ENCODE measurements at regions not wholly inside any gene's neighbourhood (a gene's known extent, or its start where the extent isn't known, plus 50 kb on each side); places are given as distances from the start of the nearest gene placed in this dataset.
A peak's percentile ranks its signal among the peaks of the same experiment; 100 is the strongest.

DNA sequence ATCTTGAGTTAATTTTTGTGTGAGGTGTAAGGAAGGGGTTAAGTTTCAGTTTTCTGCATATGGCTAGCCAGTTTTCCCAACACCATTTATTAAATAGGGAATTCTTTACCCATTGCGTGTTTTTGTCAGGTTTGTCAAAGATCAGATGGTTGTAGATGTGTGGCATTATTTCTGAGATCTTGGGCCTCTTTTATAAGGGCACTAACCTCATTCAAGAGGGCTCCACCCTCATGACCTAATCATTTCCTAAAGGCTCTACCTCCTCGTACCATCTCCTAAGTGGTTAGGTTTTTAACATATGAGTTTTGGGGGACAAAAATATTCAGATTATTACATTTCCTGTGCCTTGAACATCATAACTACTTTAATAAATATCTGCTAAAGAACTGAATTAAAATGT, 510.9 kb downstream of the UTRN start:
- DNase-seq: no peak

DNA sequence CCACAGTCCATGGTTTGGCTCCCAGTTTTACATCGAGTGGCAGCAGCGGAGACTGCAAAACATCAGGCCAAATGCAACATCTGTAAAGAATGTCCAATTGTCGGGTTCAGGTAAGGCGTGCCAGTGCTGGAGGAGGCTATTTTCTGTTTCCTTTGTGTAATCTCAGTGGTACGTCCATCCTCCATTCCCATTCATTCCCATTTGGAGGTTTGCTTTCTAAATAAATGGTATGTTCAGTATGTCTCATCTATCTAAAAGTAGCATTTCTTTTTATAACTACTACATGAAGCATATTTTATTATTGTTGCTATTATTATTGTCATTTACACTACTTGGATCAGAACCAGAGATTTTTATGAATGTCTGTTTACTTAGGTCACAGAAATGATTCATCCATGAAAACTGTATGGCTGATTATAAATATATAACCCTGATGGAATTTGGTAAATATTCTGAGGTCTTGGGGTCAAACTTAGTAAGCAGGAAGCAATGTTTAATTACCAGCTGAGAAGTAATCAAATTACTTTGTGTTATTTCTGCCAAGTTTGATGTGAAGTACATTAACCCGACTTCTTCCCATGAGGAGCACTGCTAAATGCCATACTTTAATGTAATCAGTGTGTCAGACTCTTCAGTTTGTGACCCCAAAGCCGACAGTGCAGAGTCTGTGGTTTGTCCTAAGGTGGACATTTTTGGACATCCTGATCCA, 512.9 kb downstream of the UTRN start:
- no peak for DNase-seq

DNA sequence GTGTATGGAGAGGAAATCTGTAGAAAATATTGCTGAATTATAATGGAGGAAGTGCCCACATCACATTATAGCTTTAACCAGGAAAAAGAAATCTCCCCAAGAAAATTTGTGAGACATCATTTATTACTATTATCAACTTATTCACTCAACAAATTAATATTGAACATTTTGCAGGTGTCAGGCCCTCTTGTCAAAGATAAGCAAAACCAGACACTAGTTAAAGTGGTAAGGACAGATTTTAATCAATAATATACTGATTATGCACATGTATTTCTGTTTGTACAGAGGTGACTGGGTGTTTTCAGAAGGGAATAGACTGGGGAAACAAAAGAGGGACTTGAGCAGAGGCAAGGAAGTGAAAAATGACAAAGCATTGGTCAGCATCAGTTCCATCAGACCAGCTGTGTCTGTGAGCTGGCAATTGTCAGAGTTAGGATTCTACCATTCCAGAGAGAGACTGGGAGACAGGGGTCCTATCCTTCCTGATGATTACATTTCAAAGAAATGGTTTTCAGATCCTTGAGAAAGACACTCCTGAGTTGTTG, 519.2 kb downstream of the UTRN start:
- DNase-seq: no peak

DNA sequence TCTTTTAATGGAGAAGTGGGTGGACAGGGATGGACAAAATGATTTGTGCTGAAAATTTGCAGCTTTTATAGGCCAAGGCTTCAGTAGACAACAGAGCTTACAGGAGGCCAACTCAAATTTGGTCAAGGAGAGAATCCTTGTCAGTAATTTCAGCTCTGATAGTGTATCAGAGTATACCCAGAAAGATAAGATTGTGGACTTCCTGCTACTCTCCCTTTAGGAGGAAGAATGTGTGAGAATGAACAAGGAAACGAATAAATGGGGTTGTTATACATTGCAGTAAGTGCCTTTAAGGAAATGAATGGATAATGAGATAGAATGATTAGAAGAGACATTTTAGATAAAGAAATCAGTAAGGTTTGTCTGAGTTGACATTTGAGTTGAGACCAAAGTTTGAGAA, 519.9 kb downstream of the UTRN start:
- DNase-seq: no peak

DNA sequence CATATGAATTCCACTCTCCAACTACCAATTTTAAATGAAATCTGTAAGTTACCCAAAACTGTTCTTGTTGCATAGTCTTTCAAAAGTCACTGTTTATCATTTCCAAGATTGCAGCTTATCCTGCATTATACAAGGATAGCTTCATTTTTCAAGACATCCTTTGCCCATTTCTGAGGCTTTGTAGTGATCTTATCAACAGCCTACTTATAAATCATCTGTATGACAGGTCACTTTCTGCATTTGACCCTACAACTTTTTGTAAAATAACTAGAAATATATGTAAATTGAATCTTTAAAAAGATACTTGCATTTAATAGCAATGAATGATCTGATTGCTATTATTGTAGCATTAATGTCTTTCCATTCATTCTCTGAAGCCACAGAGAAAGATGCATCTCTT, 521.1 kb downstream of the UTRN start:
- DNase-seq: no peak

DNA sequence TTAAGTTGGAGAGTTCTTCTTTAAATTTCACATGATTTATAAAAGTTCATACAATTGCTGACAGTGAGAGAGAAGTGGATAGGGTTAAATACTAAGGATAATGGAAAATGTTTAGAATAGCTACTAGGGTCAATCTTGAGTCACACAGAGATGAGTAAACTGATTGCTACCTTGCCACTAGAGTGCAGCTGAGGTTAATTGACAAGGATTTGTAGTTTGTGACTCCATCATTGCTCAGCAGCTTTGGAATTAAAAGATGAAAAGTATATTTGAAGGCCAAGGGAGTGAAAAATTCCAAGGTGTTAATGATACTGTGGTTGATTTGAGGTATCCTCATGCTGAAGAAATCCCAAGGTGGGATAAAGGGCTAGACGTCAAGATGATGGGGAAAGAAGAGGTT, 524.0 kb downstream of the UTRN start:
- DNase-seq: no peak

DNA sequence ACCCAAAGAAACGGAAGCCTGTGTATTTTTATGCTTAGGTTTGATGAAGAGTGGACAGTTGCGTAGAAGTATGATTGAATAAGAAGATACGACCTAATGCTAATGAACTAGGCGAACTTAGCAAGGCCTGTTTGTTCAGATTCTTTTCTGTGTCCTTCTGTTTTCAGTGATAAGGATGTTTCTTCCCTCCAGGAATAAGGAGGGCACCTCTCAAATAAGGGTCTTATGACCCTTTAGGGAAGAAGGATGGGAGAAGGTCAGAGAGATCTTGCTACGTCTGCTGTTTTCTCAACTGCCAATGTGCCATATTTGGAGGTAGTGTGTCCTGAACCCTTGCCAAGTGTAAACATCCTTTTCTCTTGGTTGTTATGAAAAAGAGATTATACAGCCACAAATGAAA, 524.8 kb downstream of the UTRN start:
- no peak for DNase-seq

DNA sequence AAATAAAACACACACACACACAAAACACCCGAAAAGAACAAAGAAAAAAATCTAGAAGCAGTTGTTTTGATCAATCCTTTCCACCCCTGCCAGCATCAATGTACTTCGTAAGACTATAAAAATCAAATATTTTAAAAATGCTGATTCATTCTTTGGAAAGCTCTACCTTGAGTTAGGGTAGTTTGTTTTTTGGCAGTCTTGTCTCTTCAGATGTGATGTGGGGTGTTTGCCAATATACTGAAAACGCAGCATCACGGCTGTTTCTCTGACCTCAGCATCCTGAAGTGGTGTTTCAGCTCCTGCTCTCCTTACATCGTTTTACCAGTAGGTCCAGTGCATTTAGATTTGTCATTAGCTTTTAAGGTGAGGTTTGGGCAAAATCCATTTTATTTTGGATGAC, 526.0 kb downstream of the UTRN start:
- DNase-seq: no peak

DNA sequence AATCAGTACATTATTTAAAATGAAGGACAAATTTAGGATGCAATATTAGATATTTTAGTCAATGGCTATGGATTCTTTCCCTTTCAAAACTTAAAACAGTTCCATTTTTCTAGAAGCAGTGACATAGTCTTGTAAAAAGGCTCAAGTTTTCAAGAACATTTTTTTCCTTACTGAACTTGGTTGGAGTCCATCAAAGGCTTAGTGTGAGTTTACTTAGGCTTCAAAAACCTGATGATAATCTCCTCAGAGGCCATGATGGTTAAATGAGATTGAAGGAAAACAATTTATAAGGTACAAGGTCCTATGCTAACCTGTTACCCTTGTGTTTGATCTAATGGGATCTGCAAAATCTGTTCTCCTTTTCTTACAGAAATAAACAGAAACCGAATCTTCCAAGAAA, 531.8 kb downstream of the UTRN start:
- no peak for DNase-seq

DNA sequence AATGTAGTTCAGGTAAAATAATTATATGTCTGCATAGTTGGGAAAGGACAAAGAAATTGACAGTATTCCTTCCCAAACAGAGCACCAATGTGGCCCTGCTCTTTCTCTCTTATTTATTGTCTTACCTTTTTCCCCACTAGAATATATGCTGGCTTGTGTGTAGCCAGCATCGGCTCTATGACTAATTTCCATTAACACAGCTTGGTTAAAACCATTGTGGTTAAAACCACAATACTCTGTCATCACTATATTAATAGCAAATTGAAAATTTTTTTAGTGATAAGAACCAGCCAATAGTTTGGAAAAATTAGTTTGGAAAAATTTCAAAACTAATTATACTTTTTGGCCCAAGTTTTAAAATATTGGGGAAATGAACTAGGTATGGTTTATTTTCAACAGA, 535.1 kb downstream of the UTRN start:
- DNase-seq: no peak

DNA sequence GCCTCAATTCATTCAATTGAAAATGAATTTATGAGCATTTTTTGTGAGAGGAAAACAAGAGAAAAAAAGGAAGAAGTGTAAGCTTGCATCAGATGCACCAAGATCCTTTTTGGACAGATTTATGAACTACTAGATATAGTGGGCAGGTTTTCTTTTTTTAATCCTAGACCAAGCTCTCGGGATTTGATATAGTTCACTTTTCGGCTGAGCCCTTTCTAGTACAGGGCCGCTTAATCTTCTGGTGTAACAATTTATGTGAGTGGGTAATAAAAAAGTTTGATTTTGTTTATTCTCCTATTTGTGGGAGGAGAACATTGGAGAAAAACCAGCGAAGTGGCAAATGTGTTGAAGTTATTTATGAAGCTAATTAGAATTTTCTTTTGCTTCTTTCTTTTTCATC, 538.0 kb downstream of the UTRN start:
- DNase-seq: no peak

DNA sequence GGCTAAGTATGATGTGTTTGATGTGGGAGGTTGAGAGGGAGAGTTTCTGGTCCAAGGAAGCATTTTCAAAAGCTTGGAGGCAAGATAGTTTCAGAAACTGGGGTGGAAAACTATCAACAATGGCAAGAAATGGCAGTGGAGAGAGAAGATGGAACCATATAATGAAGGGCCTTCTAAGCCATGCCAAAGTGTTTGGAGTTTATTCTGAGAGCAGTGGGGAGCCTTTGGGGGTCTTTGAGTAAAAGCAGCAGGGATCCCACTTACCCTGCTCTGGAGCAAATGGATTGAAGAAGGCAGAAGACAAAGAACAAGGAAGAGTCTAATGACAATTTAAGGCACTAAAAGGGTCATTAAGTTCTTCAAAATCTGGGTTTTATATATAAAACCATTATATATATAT, 538.9 kb downstream of the UTRN start:
- DNase-seq: no peak

DNA sequence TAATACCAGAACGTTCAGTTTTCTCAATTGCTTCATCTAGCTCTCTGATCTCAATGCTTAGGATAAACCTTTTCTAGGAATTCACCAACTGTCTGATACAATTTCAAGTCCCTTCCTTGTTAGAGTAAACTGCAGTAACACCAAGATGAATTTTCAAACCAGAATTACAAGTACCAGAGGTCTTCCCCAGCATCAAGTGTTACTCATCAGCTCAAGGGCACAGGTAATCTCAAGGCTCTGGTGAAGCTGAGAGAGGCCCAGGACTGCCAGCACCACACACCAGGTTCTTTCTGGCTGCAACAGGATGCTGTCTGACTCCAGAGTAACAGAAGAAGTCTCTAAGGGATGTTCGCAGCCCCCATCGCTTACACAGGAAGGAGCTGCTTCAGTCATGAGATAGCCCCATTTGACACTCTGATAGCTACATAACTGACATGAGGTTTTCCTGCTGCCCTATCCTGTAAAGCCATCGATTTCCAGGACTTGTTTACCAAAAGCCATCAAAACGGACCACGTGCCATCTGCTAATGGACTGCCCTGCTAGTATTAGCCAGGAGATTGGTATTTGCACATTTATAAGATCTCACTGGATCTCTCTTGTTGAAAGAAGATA, 549.4 kb downstream of the UTRN start:
- DNase-seq: no peak

DNA sequence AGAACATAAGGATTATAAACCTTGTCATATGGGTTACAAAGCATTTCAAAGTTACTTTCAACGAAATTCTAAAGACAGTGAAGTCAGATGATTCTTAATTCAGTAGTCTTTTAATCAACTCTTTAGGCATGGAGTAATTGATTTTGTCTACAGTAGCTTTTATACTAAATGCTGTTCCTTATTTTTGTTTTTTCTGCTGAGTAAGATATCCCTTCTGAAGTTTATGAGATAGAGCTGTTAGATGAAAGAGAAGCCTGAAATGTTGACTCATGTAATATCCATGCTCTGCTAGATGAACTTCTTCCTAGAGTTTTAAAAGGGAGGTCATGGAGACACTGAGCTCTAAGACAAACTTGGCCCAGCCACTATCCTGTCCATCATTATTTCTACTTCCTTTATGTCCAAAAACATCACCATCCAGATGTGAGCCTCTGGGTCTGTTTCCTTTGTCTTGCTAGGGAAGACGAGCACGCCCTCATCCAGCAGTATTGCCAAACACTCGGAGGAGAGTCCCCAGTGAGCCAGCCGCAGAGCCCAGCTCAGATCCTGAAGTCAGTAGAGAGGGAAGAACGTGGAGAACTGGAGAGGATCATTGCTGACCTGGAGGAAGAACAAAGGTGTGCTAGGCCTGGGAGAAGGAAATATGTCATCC, 550.3 kb downstream of the UTRN start:
- no peak for DNase-seq

DNA sequence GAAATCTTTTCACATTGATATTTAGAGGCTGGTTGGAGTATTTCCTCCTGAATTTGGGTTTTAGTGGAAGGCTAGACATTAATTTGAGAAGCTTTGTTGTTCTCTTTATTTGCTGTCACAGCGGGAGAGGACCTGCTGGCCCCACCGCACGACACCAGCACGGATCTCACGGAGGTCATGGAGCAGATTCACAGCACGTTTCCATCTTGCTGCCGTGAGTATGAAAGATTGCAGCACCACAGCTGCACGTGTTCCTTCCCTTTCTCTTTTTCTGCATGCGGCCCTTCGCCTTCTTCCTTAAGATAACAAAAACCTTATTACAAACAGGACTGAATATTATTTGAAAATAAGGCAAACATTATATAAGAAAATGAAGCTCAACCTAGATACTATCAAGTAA, 555.5 kb downstream of the UTRN start:
- DNase-seq: peak; percentile 88

DNA sequence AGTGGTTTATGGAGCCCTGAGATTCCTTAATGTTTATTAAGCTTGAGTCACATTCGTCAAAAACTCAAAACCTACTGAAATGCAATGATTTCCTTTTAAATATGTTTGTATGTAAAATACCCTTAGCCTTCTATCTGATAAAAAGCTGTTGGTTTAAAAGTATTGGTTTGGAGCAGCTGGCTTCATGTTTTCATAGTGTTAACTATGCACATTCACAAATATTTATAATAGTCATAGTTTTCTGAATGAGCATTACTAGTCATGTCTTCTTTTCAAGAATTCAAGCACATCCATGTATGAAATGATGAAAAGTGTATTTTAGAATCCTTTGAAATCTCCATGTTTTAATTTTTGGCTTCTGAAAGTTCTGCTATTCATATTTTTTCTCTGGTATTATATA, 558.6 kb downstream of the UTRN start:
- DNase-seq: no peak

DNA sequence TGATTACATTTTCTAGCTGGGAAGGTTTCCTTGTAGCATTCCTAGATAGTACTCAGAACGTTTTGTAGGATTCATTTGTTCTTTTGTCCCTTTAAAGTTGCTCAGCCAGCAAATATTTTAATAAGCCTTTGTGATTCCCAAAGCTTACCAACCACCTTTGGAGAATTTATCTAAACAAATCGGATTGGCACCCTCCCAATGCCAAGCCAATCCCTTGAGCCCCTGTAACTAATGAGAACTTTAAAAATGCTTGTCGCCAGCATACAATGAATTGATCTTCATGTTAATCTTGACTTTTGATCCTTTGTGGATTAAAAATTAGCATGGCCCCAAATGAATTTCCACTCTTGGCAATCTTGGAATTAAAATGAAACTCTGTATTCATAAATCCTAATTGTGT, 559.5 kb downstream of the UTRN start:
- DNase-seq: no peak

DNA sequence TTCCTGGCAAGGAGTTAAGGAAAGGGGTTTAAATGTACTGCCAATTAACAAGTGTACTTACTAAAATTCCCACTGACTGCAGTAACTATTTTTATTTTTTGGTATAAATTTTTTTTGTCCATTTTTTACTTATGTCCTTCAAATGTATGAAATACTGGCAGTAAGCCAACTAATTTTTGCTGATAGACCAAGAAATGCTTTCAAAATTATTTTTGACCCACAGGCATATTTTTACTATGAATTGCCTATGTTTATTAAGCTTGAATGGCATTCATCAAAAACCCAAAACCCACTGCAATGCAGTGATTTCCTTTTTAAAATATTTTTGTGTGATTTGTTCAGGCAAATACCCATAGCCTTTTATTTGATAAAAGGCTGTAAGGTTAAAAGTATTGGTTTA, 560.1 kb downstream of the UTRN start:
- DNase-seq: no peak

DNA sequence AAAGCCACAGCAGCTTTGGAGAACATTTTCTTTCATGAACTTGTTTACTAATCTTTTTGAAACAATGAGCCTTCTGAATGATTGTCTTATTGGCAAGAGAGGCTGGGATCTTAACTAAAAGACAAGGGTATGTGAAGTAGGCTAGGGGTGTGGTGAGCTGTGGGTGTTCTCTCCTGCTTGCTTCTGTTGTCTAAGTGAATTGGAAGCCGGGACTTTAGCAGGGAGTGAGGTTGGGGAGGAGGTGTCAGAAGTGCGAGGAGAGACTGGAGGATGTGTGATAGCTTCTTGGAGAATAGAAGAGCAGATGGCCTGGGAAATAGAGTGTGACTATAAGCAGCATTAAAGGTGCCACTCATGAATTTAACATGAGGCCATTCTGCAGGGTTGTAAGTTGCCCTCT, 562.8 kb downstream of the UTRN start:
- DNase-seq: no peak

DNA sequence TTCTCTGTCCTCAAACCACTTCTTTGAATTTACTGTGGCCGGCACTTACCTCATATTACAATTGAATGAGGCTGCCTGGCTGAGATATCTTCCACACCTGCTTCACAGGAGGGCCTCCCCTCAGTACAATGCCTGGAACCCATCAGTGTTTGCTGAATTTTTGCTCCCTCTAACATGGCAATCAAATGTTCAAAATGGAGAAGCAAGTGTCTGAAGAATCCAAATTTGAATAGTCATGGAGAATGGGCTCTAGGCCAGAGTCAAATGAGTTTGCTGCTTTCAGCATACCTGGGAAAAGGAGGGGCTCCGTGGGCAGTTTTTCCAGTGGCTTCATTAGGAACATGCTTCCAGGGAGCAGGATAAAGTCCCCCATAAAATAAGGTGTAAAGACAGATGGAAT, 564.8 kb downstream of the UTRN start:
- no peak for DNase-seq

DNA sequence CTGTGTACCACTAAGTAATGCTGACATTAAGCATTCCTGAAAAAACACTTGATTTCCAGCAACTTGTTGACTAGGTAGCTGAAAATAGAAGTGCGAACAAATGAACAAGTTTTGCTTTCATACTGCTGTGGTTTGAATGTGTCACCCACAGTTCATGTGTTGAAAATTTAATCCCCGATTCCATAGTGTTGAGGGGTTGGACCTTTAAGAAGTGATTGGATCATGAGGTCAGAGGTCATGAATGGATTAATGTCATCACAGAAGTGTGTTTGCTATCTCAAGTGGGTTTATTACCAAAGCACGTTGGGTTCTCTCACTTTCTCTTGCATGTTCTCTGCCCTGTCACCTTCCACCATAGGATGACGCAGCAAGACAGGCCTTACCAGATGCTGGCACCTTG, 568.5 kb downstream of the UTRN start:
- DNase-seq: no peak

DNA sequence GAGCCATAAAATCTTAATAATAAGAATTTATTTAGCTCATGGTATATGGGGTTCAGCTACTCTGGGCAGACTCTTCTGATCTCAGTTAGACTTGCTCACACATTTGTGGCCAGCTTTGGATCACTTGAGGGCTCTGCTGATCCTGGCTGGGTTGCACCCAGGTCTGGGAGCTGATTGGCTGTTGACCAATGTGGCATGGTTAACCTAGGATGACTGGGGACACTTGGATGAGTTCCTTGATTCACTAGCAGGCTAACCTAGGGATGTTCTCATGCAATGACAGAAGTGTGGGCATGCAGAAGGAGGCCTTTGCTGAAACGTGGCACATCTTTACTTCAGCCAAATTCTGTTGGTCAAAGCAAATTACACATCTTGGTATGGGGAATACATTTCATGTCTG, 569.5 kb downstream of the UTRN start:
- no peak for DNase-seq

DNA sequence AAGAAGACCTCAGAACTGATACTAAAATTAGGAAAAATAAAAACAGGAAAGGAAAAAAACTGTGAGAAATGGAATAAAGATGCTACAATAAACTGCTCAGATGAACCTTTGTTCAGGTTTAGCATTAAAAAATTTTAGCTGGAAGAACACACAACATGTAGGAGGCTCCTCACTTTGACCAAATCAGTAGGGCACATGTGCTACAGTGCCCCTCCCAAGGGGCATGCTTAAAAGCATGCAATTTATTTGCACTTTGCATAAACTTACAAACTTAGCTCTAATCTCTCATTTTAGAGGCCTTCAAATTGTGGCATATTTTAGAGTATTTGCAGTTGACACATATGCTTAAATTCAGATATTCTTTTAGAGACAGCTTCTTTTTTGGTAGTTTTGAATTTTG, 570.2 kb downstream of the UTRN start:
- no peak for DNase-seq

DNA sequence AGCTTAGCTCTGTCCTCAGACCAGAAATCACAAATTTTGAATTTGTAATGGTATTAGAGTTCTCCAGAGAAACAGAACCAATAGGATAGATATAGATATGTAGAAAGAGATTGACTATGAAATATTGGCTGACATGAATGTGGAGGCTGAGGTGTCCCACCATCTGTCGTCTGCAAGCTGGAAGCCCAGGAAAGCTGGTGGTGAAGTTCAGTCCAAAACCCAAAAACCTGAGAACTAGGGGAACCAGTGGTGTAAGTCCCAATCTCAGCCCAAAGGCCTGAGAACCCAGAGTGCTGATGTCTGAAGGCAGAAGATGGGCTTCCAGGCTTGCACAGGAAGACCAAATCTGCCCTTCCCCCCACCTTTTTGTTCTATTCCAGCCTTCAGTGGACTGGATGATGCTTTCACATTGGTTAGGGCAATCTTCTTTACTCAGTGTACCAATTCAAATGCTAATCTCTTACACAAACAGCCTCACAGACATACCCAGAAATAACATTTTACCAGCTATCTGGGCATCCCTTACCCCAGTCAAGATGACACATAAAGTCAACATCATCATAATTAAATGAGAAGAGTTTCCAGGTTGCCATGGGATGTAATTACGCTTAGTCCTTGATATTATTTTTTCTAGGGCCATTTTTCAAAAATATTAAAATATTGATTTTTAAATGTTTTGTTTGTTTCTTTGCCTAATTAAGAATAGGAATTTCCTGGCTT, 570.8 kb downstream of the UTRN start:
- no peak for DNase-seq
